ENCODE measurements at regions not wholly inside any gene's neighbourhood (a gene's known extent, or its start where the extent isn't known, plus 50 kb on each side); places are given as distances from the start of the nearest gene placed in this dataset.

DNA sequence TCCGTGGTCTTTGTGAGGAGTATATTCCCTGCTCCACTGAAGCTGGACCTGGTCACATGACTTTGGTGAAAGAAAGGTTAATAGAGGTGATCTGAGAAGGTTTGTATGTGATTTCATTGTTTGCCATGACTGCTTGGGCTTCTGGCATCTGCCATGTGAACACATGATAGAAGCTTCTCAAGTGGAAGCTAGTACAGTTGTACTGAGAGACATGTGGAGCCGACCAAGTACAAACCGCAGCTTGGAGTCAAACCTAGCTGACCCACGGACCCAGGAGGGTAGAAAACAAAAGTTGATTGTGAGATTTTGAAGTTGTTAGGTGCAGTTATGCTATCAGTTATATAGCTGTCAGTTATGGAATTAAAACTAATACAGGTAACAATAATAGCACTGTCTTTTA is 140.4 kb downstream of the CARTPT start:
- H3K27ac ChIP-seq = no peak overlapping the region
- TF ChIP-seq ZFX (IDR thresholded peaks at IDR 0.05) = no peak
- TF ChIP-seq, protein P1, sequence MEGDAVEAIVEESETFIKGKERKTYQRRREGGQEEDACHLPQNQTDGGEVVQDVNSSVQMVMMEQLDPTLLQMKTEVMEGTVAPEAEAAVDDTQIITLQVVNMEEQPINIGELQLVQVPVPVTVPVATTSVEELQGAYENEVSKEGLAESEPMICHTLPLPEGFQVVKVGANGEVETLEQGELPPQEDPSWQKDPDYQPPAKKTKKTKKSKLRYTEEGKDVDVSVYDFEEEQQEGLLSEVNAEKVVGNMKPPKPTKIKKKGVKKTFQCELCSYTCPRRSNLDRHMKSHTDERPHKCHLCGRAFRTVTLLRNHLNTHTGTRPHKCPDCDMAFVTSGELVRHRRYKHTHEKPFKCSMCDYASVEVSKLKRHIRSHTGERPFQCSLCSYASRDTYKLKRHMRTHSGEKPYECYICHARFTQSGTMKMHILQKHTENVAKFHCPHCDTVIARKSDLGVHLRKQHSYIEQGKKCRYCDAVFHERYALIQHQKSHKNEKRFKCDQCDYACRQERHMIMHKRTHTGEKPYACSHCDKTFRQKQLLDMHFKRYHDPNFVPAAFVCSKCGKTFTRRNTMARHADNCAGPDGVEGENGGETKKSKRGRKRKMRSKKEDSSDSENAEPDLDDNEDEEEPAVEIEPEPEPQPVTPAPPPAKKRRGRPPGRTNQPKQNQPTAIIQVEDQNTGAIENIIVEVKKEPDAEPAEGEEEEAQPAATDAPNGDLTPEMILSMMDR (conservative IDR thresholded peaks at IDR 0.05) = no peak

DNA sequence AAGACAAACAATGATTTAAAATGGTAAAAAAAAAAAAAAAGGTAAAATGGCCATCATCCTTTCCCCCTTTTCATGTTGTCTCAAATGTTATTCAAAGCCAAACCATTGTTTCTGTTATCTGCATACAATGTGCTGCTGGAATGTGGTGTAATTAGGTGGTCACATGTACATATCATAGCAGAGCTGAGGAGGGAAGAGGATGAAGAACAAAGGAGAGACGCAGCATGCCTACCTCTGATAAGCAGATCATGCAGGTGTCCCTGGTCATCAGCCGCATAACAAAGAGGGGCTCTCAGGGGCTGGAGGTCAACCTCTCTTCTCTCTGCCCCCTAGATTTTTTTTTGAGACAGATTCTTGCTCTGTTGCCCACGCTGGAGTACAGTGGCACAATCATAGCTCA is 141.0 kb downstream of the CARTPT start:
- no peak overlapping the region for H3K27ac ChIP-seq
- no peak for TF ChIP-seq ZFX (IDR thresholded peaks at IDR 0.05)
- TF ChIP-seq, protein P1 (conservative IDR thresholded peaks at IDR 0.05) = no peak

DNA sequence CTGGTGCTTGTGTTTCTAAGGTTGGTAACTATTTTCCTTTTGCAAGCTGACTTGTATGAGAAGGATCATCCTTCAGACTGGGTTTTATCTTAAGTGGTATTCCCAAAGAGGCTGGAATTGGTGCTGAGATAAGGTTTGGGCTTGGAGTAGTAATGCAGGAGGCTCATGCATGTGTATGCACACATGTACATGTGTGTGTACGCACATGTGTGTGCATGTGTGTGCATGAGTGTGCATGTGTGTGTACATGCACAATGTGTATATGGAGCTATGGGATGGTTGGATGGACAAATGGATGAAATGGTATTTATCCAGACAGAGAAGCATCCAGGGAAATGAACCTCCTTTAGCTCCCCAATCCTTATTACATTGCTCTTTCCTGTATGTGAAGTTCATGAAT is 142.6 kb downstream of the CARTPT start:
- no peak overlapping the region for H3K27ac ChIP-seq
- TF ChIP-seq, protein P1 (conservative IDR thresholded peaks at IDR 0.05) = no peak
- TF ChIP-seq ZFX (IDR thresholded peaks at IDR 0.05) = no peak

DNA sequence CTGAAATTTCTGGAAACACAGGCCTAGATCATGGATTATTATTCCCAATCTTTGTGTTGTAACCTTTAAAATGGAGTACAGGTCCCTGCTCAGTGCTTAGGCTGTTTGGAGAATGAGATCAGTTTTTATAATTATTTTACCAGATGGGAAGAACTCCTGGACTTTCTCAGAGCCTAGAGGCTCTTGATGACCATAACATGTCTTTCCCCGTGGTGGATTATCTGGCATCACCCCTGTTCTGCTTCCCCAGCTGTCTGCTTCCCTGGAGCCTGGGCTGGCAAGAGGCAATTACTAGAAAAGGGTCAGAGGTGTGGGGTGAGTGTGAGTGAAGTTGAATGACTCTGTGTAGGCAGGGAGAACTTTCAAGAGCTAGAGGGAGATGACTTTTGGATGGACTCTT is 143.0 kb downstream of the CARTPT start:
- H3K27ac ChIP-seq = no peak overlapping the region
- TF ChIP-seq, protein P1 (conservative IDR thresholded peaks at IDR 0.05) = no peak
- TF ChIP-seq ZFX (IDR thresholded peaks at IDR 0.05) = no peak

DNA sequence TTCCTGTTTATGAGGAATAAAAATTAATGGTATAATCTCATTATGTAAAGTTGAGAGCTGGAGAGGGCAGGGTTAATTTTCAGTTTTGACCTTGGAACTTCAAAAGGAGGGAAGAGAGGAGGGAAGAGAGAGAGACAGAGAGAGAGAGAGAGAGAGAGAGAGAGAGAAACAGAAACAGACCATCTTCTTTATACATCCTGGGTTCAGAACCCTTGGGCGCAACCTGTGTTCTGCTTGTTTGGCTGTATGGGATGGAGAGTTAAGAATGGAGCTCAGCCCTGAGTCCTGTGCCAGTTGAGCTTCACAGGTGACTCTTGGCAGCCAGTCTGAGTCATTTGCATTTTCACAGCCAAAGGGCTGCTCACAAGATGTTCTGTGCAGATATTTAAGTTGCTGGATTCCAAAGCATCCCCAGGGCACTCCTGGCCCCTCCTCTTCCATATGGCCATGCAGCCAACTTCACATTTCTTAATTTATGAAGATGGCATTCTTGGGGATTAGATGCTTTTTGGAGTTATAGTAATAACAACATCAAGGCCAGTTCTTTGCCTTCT is 143.5 kb downstream of the CARTPT start:
- TF ChIP-seq, protein P1 (conservative IDR thresholded peaks at IDR 0.05) = no peak
- TF ChIP-seq ZFX (IDR thresholded peaks at IDR 0.05) = no peak
- no peak overlapping the region for H3K27ac ChIP-seq

DNA sequence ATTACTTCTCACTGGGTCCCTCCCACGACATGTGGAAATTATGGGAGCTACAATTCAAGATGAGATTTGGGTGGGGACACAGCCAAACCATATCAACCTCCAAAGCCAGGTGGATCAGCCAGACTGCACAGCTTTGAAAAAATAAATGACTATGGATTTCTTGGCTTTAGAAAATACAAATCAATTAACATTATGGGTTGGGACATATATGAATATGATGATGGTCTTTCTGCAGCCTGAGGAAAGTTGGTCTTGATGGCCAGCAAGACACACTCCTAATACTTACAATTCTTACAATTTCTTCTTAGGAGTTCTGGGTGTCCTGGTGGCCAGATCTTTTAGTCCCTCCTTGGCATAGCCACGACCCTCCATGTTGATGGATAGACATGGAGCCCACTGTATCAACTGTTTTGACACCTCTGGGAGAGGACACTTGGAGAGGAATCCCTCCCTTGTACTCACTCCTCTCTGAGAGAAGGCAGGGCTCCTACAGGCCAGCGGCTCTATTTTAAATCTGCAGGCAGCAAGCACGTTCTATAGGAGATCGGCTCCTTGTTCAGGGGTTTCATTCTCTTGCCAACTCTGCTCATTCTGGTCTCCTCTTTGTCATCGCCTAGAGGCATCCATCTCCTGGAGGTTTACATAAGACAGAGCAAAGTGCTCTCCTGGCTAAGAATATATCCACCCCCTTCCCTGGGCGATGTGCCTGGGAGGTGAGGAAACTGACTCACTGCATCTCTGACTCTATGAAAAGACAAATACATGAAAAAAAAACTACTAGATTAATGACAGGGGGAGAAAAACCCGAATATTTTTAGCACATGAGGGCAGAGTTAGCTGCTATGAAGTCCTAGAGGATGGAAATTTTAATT is 145.9 kb downstream of the CARTPT start:
- no peak overlapping the region for H3K27ac ChIP-seq
- TF ChIP-seq, protein P1 (conservative IDR thresholded peaks at IDR 0.05) = no peak
- no peak for TF ChIP-seq ZFX (IDR thresholded peaks at IDR 0.05)

DNA sequence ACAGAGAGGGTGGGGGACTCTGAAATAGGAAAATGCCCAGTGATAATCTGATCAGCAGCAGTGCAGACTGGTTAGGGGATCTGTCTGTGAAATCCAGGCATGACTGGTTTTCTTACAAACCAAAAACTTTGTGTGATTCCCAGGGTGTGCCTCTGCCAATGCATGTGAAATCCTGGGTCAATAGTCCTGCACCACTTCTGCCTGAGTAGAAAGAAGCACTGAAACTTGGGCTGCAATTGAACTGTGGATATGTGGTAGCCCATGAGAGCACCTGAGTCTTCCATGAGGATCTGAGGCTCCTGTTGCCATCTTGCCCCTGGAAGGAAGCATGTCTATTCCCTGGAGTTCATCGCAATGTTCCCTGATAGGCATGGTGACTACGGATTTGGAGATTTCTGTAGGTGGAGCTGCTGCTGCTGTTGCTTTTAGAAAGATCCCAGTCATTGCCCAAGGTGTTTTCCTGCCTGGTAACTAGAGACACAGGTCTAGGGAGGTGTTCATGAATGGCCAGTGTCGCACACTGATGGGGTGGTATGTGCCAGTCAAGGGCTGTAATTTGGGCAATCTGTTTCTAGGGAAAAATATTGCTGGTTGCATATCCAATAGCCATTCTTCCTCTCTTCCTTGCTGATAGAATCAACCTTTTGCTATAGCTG is 146.7 kb downstream of the CARTPT start:
- no peak overlapping the region for H3K27ac ChIP-seq
- TF ChIP-seq ZFX (IDR thresholded peaks at IDR 0.05) = no peak

Data from C4-2B (cell line).